Astrocyte of the spinal cord (primary cell): ENCODE measurements at regions not wholly inside any gene's neighbourhood (a gene's known extent, or its start where the extent isn't known, plus 50 kb on each side); places are given as distances from the start of the nearest gene placed in this dataset.
"Not testable (repeated sequence)": the region's sequence is repeated elsewhere in the genome, so short reads cannot be mapped to it uniquely, and the experiment has no call there.

Experiments
- DNase-seq: peaks from one replicate; pipeline ENCODE4 v3.0.0; 2011; ENCODE audit warnings: low read depth, low spot score
- H3K4me3 ChIP-seq: 2 replicates; pipeline ENCODE4 v1.5.1; 2011; ENCODE audit warnings: low read depth, mild to moderate bottlenecking, low read length, moderate library complexity
- in situ Hi-C: cut with HindIII; loops from 2 replicates; pipeline ENCODE4 v1.10.0; 2017; ENCODE audit warnings: low sequenced_read_pairs
- TF ChIP-seq, protein P1 (sequence below): IDR thresholded peaks from 2 replicates; pipeline ENCODE4 v1.5.1; 2012; ENCODE audit warnings: low read depth, mild to moderate bottlenecking, low read length, inconsistent platforms

DNA sequence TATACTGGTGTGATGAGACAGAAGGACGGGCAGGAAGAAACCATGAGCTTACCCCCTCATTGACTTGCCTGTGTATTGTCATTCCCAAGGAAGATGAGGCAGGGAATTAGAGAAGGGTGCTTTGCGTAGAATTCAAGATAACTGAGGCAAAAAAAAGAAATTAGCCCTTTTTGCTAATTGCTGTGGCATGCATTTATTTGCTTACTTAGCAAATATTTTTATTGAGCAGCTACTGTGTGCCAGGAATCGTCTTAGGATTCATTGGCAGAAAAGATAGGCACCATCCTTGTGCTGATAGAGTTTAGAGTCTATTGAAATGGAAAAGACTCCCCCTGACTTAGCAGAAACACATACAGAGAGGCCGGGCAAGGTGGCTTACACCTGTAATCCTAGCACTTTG is 541.9 kb downstream of the TMEM114 start:
- no peak overlapping the region for H3K4me3 ChIP-seq
- in situ Hi-C loops = no loop called here
- no peak for DNase-seq
- TF ChIP-seq, protein P1, sequence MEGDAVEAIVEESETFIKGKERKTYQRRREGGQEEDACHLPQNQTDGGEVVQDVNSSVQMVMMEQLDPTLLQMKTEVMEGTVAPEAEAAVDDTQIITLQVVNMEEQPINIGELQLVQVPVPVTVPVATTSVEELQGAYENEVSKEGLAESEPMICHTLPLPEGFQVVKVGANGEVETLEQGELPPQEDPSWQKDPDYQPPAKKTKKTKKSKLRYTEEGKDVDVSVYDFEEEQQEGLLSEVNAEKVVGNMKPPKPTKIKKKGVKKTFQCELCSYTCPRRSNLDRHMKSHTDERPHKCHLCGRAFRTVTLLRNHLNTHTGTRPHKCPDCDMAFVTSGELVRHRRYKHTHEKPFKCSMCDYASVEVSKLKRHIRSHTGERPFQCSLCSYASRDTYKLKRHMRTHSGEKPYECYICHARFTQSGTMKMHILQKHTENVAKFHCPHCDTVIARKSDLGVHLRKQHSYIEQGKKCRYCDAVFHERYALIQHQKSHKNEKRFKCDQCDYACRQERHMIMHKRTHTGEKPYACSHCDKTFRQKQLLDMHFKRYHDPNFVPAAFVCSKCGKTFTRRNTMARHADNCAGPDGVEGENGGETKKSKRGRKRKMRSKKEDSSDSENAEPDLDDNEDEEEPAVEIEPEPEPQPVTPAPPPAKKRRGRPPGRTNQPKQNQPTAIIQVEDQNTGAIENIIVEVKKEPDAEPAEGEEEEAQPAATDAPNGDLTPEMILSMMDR = no peak

DNA sequence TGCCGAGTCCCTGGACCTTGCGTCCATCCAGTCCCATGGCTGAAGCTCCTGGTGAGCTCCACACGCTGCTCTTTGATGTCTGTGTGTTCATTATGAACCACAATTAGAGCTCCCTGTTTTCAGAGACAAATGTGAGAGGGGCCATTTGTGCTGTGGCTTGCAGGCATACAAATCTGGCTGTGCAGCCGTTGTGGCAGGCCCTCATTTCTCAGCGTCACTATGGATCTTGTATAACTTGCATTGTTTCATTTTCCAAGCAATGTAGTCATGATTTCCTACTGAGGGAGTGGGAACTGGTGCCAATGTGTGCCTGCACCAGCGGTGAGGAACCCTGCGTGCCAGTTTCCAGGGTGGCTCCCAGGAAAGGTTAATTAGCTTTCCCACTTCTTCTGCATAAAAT is 542.6 kb downstream of the TMEM114 start:
- no peak overlapping the region for H3K4me3 ChIP-seq
- TF ChIP-seq, protein P1 = no peak
- in situ Hi-C loops = no loop called here
- DNase-seq = no peak

DNA sequence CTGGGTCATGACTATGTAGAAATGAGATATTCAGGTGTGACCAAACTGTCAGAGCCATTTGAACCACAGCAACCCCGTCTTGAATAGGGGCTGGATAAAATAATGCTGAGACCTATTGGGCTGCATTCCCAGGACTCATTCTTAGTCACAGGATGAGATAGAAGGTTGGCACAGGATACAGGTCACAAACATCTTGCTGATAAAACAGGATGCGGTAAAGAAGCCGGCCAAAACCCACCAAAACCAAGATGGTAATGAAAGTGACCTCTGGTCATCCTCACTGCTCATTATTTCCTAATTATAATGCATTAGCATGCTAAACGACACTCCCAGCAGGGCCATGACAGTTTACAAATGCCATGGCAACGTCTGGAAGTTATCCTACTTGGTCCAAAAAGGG is 545.5 kb downstream of the TMEM114 start:
- DNase-seq = no peak
- no peak overlapping the region for H3K4me3 ChIP-seq
- TF ChIP-seq, protein P1 = no peak
- in situ Hi-C loops = no loop called here

DNA sequence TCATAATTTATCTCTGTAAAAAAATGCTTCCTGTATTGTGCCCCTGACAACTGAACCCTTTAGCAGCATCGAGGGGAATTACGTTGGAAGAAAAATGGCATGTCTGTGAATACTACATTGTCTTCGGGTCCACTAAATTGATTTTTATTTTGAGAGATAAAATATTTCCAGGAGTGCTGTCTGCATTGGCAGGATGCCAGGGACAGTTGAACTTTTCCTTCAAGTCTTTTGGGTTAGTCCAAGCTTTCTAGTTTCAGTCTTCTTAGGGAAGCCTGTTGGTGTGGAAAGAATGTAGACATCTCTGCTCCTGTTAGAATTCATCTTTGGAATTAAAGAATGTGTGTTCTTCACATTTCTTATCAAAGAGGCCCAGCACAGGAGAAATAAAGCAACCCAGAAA is 557.9 kb downstream of the TMEM114 start:
- DNase-seq = no peak
- TF ChIP-seq, protein P1 = no peak
- no peak overlapping the region for H3K4me3 ChIP-seq
- in situ Hi-C loops = no loop called here

GRCh38 chr16:8030004-8030403 is 560.3 kb downstream of the TMEM114 start:
- in situ Hi-C loops, H3K4me3 ChIP-seq, DNase-seq: not testable (repeated sequence)

GRCh38 chr16:8026450-8026849 is 563.9 kb downstream of the TMEM114 start:
- in situ Hi-C loops = no loop called here
- no peak for DNase-seq
- no peak overlapping the region for H3K4me3 ChIP-seq
- TF ChIP-seq, protein P1 = no peak

GRCh38 chr16:8023326-8023725 is 567.0 kb downstream of the TMEM114 start:
- DNase-seq = no peak
- no peak overlapping the region for H3K4me3 ChIP-seq
- in situ Hi-C loops = no loop called here
- TF ChIP-seq, protein P1 = no peak
